Neural cell (in vitro differentiated cells): ENCODE measurements at regions not wholly inside any gene's neighbourhood (a gene's known extent, or its start where the extent isn't known, plus 50 kb on each side); places are given as distances from the start of the nearest gene placed in this dataset.

ENCODE experiments used
- H2AFZ ChIP-seq: fragments of 200-600, 300-800 bp; sonication (generic), shearing (Covaris generic); 2 replicates; pipeline ENCODE4 v1.6.0; 2014; ENCODE audit warnings: low read depth, mild to moderate bottlenecking, antibody characterized with exemption, low read length, moderate library complexity
- H3F3A ChIP-seq: fragments of 200-600 bp; shearing (Covaris generic); 2 replicates; pipeline ENCODE4 v1.6.1; 2016; ENCODE audit warnings: mild to moderate bottlenecking, moderate library complexity, mixed read lengths, antibody characterized with exemption, low read length; ENCODE audit not compliant: insufficient read depth, poor library complexity, severe bottlenecking
- H3K27ac ChIP-seq: fragments of 200-600, 300-800 bp; sonication (generic), shearing (Covaris generic); 2 replicates; pipeline ENCODE4 v1.5.1; 2014; ENCODE audit warnings: mild to moderate bottlenecking, low read length, moderate library complexity
- H3K27me3 ChIP-seq: fragments of 300-800, 200-600 bp; sonication (generic), shearing (Covaris generic); 2 replicates; pipeline ENCODE4 v1.6.0; 2014; ENCODE audit warnings: mild to moderate bottlenecking, low read depth, low read length, moderate library complexity; ENCODE audit not compliant: insufficient read depth
- H3K36me3 ChIP-seq: fragments of 300-800, 200-600 bp; sonication (generic), shearing (Covaris generic); 2 replicates; pipeline ENCODE4 v1.5.1; 2014; ENCODE audit warnings: mild to moderate bottlenecking, antibody characterized with exemption, low read length, moderate library complexity; ENCODE audit not compliant: insufficient read depth
- H3K4me2 ChIP-seq: fragments of 300-800, 200-600 bp; sonication (generic), shearing (Covaris generic); 2 replicates; pipeline ENCODE4 v1.6.0; 2014; ENCODE audit warnings: mild to moderate bottlenecking, low read length
- H3K4me3 ChIP-seq: fragments of 300-800, 200-600 bp; sonication (generic), shearing (Covaris generic); 2 replicates; pipeline ENCODE4 v1.5.1; 2014; ENCODE audit warnings: mild to moderate bottlenecking, low read length, moderate library complexity
- H3K79me2 ChIP-seq: fragments of 200-600 bp; shearing (Covaris generic); replicated peaks from 2 replicates; pipeline ENCODE4 v1.6.0; 2014; ENCODE audit warnings: mild to moderate bottlenecking, low read length, moderate library complexity; ENCODE audit not compliant: insufficient read depth
- H3K9ac ChIP-seq: fragments of 300-800, 200-600 bp; sonication (generic), shearing (Covaris generic); 2 replicates; pipeline ENCODE4 v1.6.1; 2016; ENCODE audit warnings: mild to moderate bottlenecking, low read length, mixed read lengths
- H3K9me2 ChIP-seq: fragments of 200-600 bp; shearing (Covaris generic); 2 replicates; pipeline ENCODE4 v1.6.1; 2016; ENCODE audit warnings: mild to moderate bottlenecking, low read length, mixed read lengths; ENCODE audit not compliant: insufficient read depth
- H3K9me3 ChIP-seq: fragments of 200-600, 300-800 bp; sonication (generic), shearing (Covaris generic); 2 replicates; pipeline ENCODE4 v1.6.1; 2016; ENCODE audit warnings: mild to moderate bottlenecking, mixed run types, low read length, moderate library complexity, mixed read lengths
- H4K20me1 ChIP-seq: fragments of 200-600 bp; shearing (Covaris generic); 2 replicates; pipeline ENCODE4 v1.6.1; 2016; ENCODE audit warnings: mild to moderate bottlenecking, mixed run types; ENCODE audit not compliant: insufficient read depth
- EP300 ChIP-seq: fragments of 450-650 bp; conservative IDR thresholded peaks from 2 replicates; pipeline ENCODE4 v1.6.1; 2014; ENCODE audit warnings: antibody characterized with exemption, mild to moderate bottlenecking, moderate library complexity; ENCODE audit not compliant: poor library complexity, severe bottlenecking
- EZH2 ChIP-seq: fragments of 200-600, 300-800 bp; shearing (Covaris generic), sonication (generic); IDR thresholded peaks from 2 replicates; pipeline ENCODE4 v1.6.1; 2014; ENCODE audit warnings: antibody characterized with exemption, low read length, borderline replicate concordance, mild to moderate bottlenecking; ENCODE audit not compliant: insufficient read depth, poor library complexity, severe bottlenecking
- MXI1 ChIP-seq: fragments of 450-650 bp; conservative IDR thresholded peaks from 2 replicates; pipeline ENCODE4 v1.6.1; 2014; ENCODE audit warnings: antibody characterized with exemption, mild to moderate bottlenecking; ENCODE audit not compliant: poor library complexity, severe bottlenecking
- POLR2AphosphoS5 ChIP-seq: IDR thresholded peaks from 2 replicates; pipeline ENCODE4 v1.6.1; 2012
- RAD21 ChIP-seq: fragments of 450-650 bp; conservative IDR thresholded peaks from 2 replicates; pipeline ENCODE4 v1.6.1; 2014; ENCODE audit warnings: antibody characterized with exemption, mild to moderate bottlenecking, moderate library complexity
- REST ChIP-seq: IDR thresholded peaks from 2 replicates; pipeline ENCODE4 v1.6.1; 2012; ENCODE audit warnings: borderline replicate concordance
- SMC3 ChIP-seq: fragments of 450-650 bp; conservative IDR thresholded peaks from 2 replicates; pipeline ENCODE4 v1.6.1; 2014; ENCODE audit warnings: antibody characterized with exemption, mild to moderate bottlenecking, moderate library complexity; ENCODE audit not compliant: poor library complexity
- TAF1 ChIP-seq: IDR thresholded peaks from 2 replicates; pipeline ENCODE4 v1.6.1; 2012; ENCODE audit warnings: low read depth
- TF ChIP-seq, protein P1 (sequence below): fragments of 450-650 bp; IDR thresholded peaks from 2 replicates; pipeline ENCODE4 v1.5.1; 2014; ENCODE audit warnings: antibody characterized with exemption, mild to moderate bottlenecking, moderate library complexity; ENCODE audit not compliant: poor library complexity, severe bottlenecking

DNA sequence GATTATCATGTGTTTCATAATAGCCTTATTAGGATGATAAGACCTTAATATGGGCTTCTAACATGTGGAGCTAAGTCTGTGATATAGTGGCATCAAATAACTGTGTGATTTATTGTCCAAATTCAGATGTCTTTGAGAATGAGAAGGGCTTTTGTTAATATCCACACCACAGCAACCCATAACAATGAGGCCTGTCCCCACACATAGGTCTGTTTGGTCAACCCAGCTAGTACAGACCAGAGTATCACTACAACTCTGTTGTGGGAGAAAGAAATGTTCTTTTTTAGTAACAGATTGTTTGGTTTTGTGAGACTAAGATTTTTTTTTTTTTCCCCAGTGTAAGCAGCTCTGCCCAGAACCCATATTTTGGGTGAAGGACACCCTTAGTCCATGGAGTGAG is 439.2 kb downstream of the PIK3C3 start (continued):
- TF ChIP-seq MXI1 (no peak), TAF1 (no peak)

DNA sequence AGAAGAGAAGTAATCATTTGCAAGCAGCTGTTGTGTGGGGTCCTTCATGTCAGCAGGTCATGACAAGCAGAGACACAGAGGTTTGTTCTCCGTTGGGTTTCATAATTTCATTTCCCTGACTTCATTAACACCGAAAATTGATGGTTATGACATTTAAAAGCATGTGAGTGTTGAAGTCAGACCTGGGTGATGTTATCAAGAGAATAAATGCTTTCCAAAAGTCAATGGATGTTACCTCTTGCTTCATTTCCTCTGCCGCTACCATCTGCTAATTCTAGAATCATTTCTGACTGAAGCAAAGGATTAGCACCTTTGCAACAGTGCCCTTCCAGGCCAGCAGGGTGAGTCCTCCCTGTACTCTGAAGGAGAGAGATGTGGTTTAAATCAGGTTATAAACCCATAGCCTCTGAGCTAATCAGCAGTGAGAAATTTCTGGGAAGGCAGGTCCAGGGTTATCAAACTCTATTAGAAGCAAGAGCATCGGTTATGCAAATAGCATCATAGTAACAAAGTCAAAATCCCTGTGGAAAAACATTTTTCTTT is 446.2 kb downstream of the PIK3C3 start:
- no peaks in the 10 kb centered on the region for H3F3A ChIP-seq
- no peaks in the 10 kb centered on the region for H3K27me3 ChIP-seq
- no peaks in the 10 kb centered on the region for H3K79me2 ChIP-seq
- no peak for TF ChIP-seq REST
- H3K9ac ChIP-seq = no peak overlapping the region
- no peaks in the 10 kb centered on the region for H3K9me2 ChIP-seq
- H3K9me3 ChIP-seq = no peaks in the 10 kb centered on the region
- H2AFZ ChIP-seq = no peak overlapping the region
- H3K36me3 ChIP-seq = no peaks in the 10 kb centered on the region
- no peak overlapping the region for H3K27ac ChIP-seq
- H3K4me2 ChIP-seq = no peak overlapping the region
- H4K20me1 ChIP-seq = no peaks in the 10 kb centered on the region
- no peak overlapping the region for H3K4me3 ChIP-seq

- no peaks in the 10 kb centered on the region for H3K27me3 ChIP-seq
These were observed 449.1 kb downstream of the PIK3C3 start for GRCh38 chr18:42404151-42404550.

More at GRCh38 chr18:42404151-42404550, 449.1 kb downstream of the PIK3C3 start:
- Histone ChIP-seq H3F3A (no peaks in the 10 kb centered on the region), H3K27ac (no peak overlapping the region), H2AFZ (no peak overlapping the region), H4K20me1 (no peaks in the 10 kb centered on the region), H3K79me2 (no peaks in the 10 kb centered on the region), H3K9me3 (no peaks in the 10 kb centered on the region), H3K9me2 (no peaks in the 10 kb centered on the region), H3K4me2 (no peak overlapping the region), H3K4me3 (no peak overlapping the region), H3K36me3 (no peaks in the 10 kb centered on the region), H3K9ac (no peak overlapping the region)
- TF ChIP-seq, protein P1, sequence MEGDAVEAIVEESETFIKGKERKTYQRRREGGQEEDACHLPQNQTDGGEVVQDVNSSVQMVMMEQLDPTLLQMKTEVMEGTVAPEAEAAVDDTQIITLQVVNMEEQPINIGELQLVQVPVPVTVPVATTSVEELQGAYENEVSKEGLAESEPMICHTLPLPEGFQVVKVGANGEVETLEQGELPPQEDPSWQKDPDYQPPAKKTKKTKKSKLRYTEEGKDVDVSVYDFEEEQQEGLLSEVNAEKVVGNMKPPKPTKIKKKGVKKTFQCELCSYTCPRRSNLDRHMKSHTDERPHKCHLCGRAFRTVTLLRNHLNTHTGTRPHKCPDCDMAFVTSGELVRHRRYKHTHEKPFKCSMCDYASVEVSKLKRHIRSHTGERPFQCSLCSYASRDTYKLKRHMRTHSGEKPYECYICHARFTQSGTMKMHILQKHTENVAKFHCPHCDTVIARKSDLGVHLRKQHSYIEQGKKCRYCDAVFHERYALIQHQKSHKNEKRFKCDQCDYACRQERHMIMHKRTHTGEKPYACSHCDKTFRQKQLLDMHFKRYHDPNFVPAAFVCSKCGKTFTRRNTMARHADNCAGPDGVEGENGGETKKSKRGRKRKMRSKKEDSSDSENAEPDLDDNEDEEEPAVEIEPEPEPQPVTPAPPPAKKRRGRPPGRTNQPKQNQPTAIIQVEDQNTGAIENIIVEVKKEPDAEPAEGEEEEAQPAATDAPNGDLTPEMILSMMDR = no peak
- no peak for TF ChIP-seq RAD21
- TF ChIP-seq SMC3 = no peak
- no peak for TF ChIP-seq REST
- no peak for TF ChIP-seq POLR2AphosphoS5
- TF ChIP-seq EZH2 = no peak
- TF ChIP-seq MXI1 = no peak
- no peak for TF ChIP-seq TAF1
- no peak for TF ChIP-seq EP300
